ENCODE measurements at regions not wholly inside any gene's neighbourhood (a gene's known extent, or its start where the extent isn't known, plus 50 kb on each side); places are given as distances from the start of the nearest gene placed in this dataset.

GRCh38 chr12:65664715-65665250, 159.5 kb upstream of the HMGA2 start:
- Histone ChIP-seq H3K4me1 (no peaks in the 10 kb centered on the region), H3K4me3 (no peak overlapping the region), H3K27ac (no peak overlapping the region), H3K27me3 (no peaks in the 10 kb centered on the region), H3K36me3 (no peaks in the 10 kb centered on the region), H3K9me3 (no peaks in the 10 kb centered on the region)
- no peak for DNase-seq (ENCODE audit: low spot score in 2 of 2)
- no peak for TF ChIP-seq CTCF (IDR thresholded peaks at IDR 0.05)
- intact Hi-C loops (cut with DNase I), result no loop called here

GRCh38 chr12:65665817-65666216, 158.5 kb upstream of the HMGA2 start:
- TF ChIP-seq CTCF (IDR thresholded peaks at IDR 0.05), result no peak
- intact Hi-C loops (cut with DNase I), result no loop called here
- Histone ChIP-seq H3K27ac (no peak overlapping the region), H3K9me3 (no peaks in the 10 kb centered on the region), H3K27me3 (no peaks in the 10 kb centered on the region), H3K4me3 (no peak overlapping the region), H3K4me1 (no peaks in the 10 kb centered on the region), H3K36me3 (no peaks in the 10 kb centered on the region)
- no peak for DNase-seq (ENCODE audit: low spot score in 2 of 2)

- H3K36me3 ChIP-seq, result no peaks in the 10 kb centered on the region
- H3K4me1 ChIP-seq, result no peaks in the 10 kb centered on the region
- no peaks in the 10 kb centered on the region for H3K9me3 ChIP-seq
- H3K27ac ChIP-seq, result no peak overlapping the region
- H3K4me3 ChIP-seq, result no peak overlapping the region
- intact Hi-C loops (cut with DNase I), result no loop called here
- H3K27me3 ChIP-seq, result no peaks in the 10 kb centered on the region
- no peak for DNase-seq (ENCODE audit: low spot score in 2 of 2)
- TF ChIP-seq CTCF (IDR thresholded peaks at IDR 0.05), result no peak
These were observed 157.4 kb upstream of the HMGA2 start for GRCh38 chr12:65666876-65667275.

GRCh38 chr12:65667932-65668331, 156.4 kb upstream of the HMGA2 start:
- Histone ChIP-seq H3K4me3 (no peak overlapping the region), H3K4me1 (no peaks in the 10 kb centered on the region), H3K27me3 (no peaks in the 10 kb centered on the region), H3K36me3 (no peaks in the 10 kb centered on the region), H3K9me3 (no peaks in the 10 kb centered on the region), H3K27ac (no peak overlapping the region)
- no peak for TF ChIP-seq CTCF (IDR thresholded peaks at IDR 0.05)
- intact Hi-C loops (cut with DNase I), result no loop called here
- DNase-seq (ENCODE audit: low spot score in 2 of 2), result no peak

- intact Hi-C loops (cut with DNase I), result no loop called here
- no peak overlapping the region for H3K4me3 ChIP-seq
These were observed 155.1 kb upstream of the HMGA2 start for GRCh38 chr12:65668981-65669695.

More at GRCh38 chr12:65668981-65669695, 155.1 kb upstream of the HMGA2 start:
- H3K36me3 ChIP-seq, result no peaks in the 10 kb centered on the region
- H3K4me1 ChIP-seq, result no peaks in the 10 kb centered on the region
- no peak for DNase-seq (ENCODE audit: low spot score in 2 of 2)
- no peaks in the 10 kb centered on the region for H3K9me3 ChIP-seq
- no peak for TF ChIP-seq CTCF (IDR thresholded peaks at IDR 0.05)
- no peak overlapping the region for H3K27ac ChIP-seq
- H3K27me3 ChIP-seq, result no peaks in the 10 kb centered on the region
